Ovary (tissue), 7 donors: ENCODE measurements at regions not wholly inside any gene's neighbourhood (a gene's known extent, or its start where the extent isn't known, plus 50 kb on each side); places are given as distances from the start of the nearest gene placed in this dataset.

Source experiments
- DNase-seq, 5 donors: peaks; one replicate each; pipeline ENCODE4 v3.0.0-alpha.2; 2019 to 2020
- H3K27ac ChIP-seq, 2 donors: fragments of 200-600 bp; one replicate each; pipeline versions ENCODE4 v1.5.1 to v1.8.0; 2019 to 2022
- H3K27me3 ChIP-seq: fragments of 200-600 bp; one replicate; pipeline ENCODE4 v1.8.0; 2022
- H3K36me3 ChIP-seq: fragments of 200-600 bp; sonication (generic); one replicate; pipeline ENCODE4 v1.5.1; 2019
- H3K4me1 ChIP-seq: one replicate; pipeline ENCODE4 v1.8.1; 2013; ENCODE audit warnings: mild to moderate bottlenecking, moderate library complexity; ENCODE audit not compliant: insufficient read depth
- H3K4me3 ChIP-seq: fragments of 200-600 bp; sonication (generic); one replicate; pipeline ENCODE4 v1.5.1; 2017
- H3K9me3 ChIP-seq, 2 donors: fragments of 200-600 bp in 1 of 2; sonication (generic) in 1 of 2; one replicate each; pipeline versions ENCODE4 v1.5.1 to v1.8.1; 2013 to 2019; ENCODE audit warnings: mild to moderate bottlenecking in 1 of 2, moderate library complexity in 1 of 2
- CTCF ChIP-seq, 3 donors: fragments of 450-650 bp in 2 of 3; fragments of 200-600 bp in 1 of 3; IDR thresholded peaks; one replicate each; pipeline versions ENCODE4 v1.5.1 to v1.8.0; 2016 to 2022; ENCODE audit warnings: antibody characterized with exemption in 3 of 3, mild to moderate bottlenecking in 1 of 3
- EP300 ChIP-seq: sonication (generic); formaldehyde crosslinking; IDR thresholded peaks from one replicate; pipeline ENCODE4 v1.6.1; 2017; ENCODE audit warnings: antibody characterized with exemption
- POLR2A ChIP-seq: fragments of 450-650 bp; IDR thresholded peaks from one replicate; pipeline ENCODE4 v1.6.1; 2017; ENCODE audit warnings: antibody characterized with exemption, mild to moderate bottlenecking, moderate library complexity
- WGBS, 3 donors: extraction: QIAGEN DNeasy Blood & Tissue Kit in 1 of 3; methylation state at CpG; one replicate each; pipeline versions ENCODE4 v1.1.5 to v1.1.7; 2013 to 2017; 5-methylcytosine and 5-hydroxymethylcytosine counted together
- intact Hi-C, 4 donors: fragments of 100-400 bp; cut with DNase I; formaldehyde crosslinking; loops; one replicate each; pipeline versions ENCODE4 v1.11.0 to v1.15.1; 2022 to 2023
- donor health status: DM: no; HTN: no; CAD: no; lungs with moderate emphysema.
- donor health status: DM: no; HTN: no; CAD: no.
- donor health status: Bipolar disorder and iron deficiency.
- donor health status: DM: no; HTN: no; CAD: no.
- donor health status: DM: yes; HTN: yes; CAD: no.

GRCh38 chr2:172345956-172346555 is 81.3 kb upstream of the ITGA6 start:
- no peaks in the 10 kb centered on the region for H3K9me3 ChIP-seq
- no peak overlapping the region for H3K4me3 ChIP-seq
- no peaks in the 10 kb centered on the region for H3K36me3 ChIP-seq
- 86 to 92% (median 89%) methylated on average over 1 of the region's 1 CpG for WGBS, 3 donors
- DNase-seq, result no peak
- TF ChIP-seq CTCF (IDR thresholded peaks at IDR 0.05), result no peak
- TF ChIP-seq EP300, result no peak
- TF ChIP-seq POLR2A, result no peak
- intact Hi-C loops, result no loop called here
- peaks cover 7% of the 10 kb centered on the region for H3K4me1 ChIP-seq
- no peaks in the 10 kb centered on the region for H3K27me3 ChIP-seq
- no peak overlapping the region for H3K27ac ChIP-seq

GRCh38 chr2:172348555-172349288 is 78.7 kb upstream of the ITGA6 start:
- no peak overlapping the region for H3K4me3 ChIP-seq
- TF ChIP-seq CTCF (IDR thresholded peaks at IDR 0.05), result no peak
- TF ChIP-seq EP300, result no peak
- no peak for TF ChIP-seq POLR2A
- no peaks in the 10 kb centered on the region for H3K4me1 ChIP-seq
- no peaks in the 10 kb centered on the region for H3K9me3 ChIP-seq
- no peak overlapping the region for H3K27ac ChIP-seq
- WGBS, 3 donors, result 70 to 81% (median 79%) methylated on average over 4 of the region's 4 CpGs
- DNase-seq, result no peak
- H3K27me3 ChIP-seq, result no peaks in the 10 kb centered on the region
- H3K36me3 ChIP-seq, result no peaks in the 10 kb centered on the region
- intact Hi-C loops, result no loop called here

- H3K27ac ChIP-seq, result no peak overlapping the region
- no peaks in the 10 kb centered on the region for H3K36me3 ChIP-seq
- WGBS, 3 donors, result 83 to 93% (median 85%) methylated on average over 9 of the region's 9 CpGs
- TF ChIP-seq EP300 (no peak), CTCF (IDR thresholded peaks at IDR 0.05) (no peak), POLR2A (no peak)
- no peaks in the 10 kb centered on the region for H3K27me3 ChIP-seq
- DNase-seq, result no peak
- no peak overlapping the region for H3K4me3 ChIP-seq
- H3K4me1 ChIP-seq, result no peaks in the 10 kb centered on the region
- no peaks in the 10 kb centered on the region for H3K9me3 ChIP-seq
- intact Hi-C loops, result no loop called here
Observed at GRCh38 chr2:172350839-172351479, 76.4 kb upstream of the ITGA6 start.

- no peak for TF ChIP-seq POLR2A
- no peak for TF ChIP-seq CTCF (IDR thresholded peaks at IDR 0.05)
- no peak for TF ChIP-seq EP300
- Histone ChIP-seq H3K36me3 (no peaks in the 10 kb centered on the region), H3K27me3 (no peaks in the 10 kb centered on the region), H3K9me3 (no peaks in the 10 kb centered on the region), H3K4me3 (no peak overlapping the region), H3K4me1 (no peaks in the 10 kb centered on the region), H3K27ac (no peak overlapping the region)
- 94 to 98% (median 98%) methylated on average over 4 of the region's 4 CpGs for WGBS, 3 donors
- intact Hi-C loops, result no loop called here
- no peak for DNase-seq
Observed at GRCh38 chr2:172351586-172351985, 75.8 kb upstream of the ITGA6 start.
